Neural cell (in vitro differentiated cells): ENCODE measurements at regions not wholly inside any gene's neighbourhood (a gene's known extent, or its start where the extent isn't known, plus 50 kb on each side); places are given as distances from the start of the nearest gene placed in this dataset.

Source experiments
- H2AFZ ChIP-seq: fragments of 200-600, 300-800 bp; sonication (generic), shearing (Covaris generic); 2 replicates; pipeline ENCODE4 v1.6.0; 2014; ENCODE audit warnings: low read depth, mild to moderate bottlenecking, antibody characterized with exemption, low read length, moderate library complexity
- H3F3A ChIP-seq: fragments of 200-600 bp; shearing (Covaris generic); 2 replicates; pipeline ENCODE4 v1.6.1; 2016; ENCODE audit warnings: mild to moderate bottlenecking, moderate library complexity, mixed read lengths, antibody characterized with exemption, low read length; ENCODE audit not compliant: insufficient read depth, poor library complexity, severe bottlenecking
- H3K27ac ChIP-seq: fragments of 200-600, 300-800 bp; sonication (generic), shearing (Covaris generic); 2 replicates; pipeline ENCODE4 v1.5.1; 2014; ENCODE audit warnings: mild to moderate bottlenecking, low read length, moderate library complexity
- H3K27me3 ChIP-seq: fragments of 300-800, 200-600 bp; sonication (generic), shearing (Covaris generic); 2 replicates; pipeline ENCODE4 v1.6.0; 2014; ENCODE audit warnings: mild to moderate bottlenecking, low read depth, low read length, moderate library complexity; ENCODE audit not compliant: insufficient read depth
- H3K36me3 ChIP-seq: fragments of 300-800, 200-600 bp; sonication (generic), shearing (Covaris generic); 2 replicates; pipeline ENCODE4 v1.5.1; 2014; ENCODE audit warnings: mild to moderate bottlenecking, antibody characterized with exemption, low read length, moderate library complexity; ENCODE audit not compliant: insufficient read depth
- H3K4me2 ChIP-seq: fragments of 300-800, 200-600 bp; sonication (generic), shearing (Covaris generic); 2 replicates; pipeline ENCODE4 v1.6.0; 2014; ENCODE audit warnings: mild to moderate bottlenecking, low read length
- H3K4me3 ChIP-seq: fragments of 300-800, 200-600 bp; sonication (generic), shearing (Covaris generic); 2 replicates; pipeline ENCODE4 v1.5.1; 2014; ENCODE audit warnings: mild to moderate bottlenecking, low read length, moderate library complexity
- H3K79me2 ChIP-seq: fragments of 200-600 bp; shearing (Covaris generic); replicated peaks from 2 replicates; pipeline ENCODE4 v1.6.0; 2014; ENCODE audit warnings: mild to moderate bottlenecking, low read length, moderate library complexity; ENCODE audit not compliant: insufficient read depth
- H3K9ac ChIP-seq: fragments of 300-800, 200-600 bp; sonication (generic), shearing (Covaris generic); 2 replicates; pipeline ENCODE4 v1.6.1; 2016; ENCODE audit warnings: mild to moderate bottlenecking, low read length, mixed read lengths
- H3K9me2 ChIP-seq: fragments of 200-600 bp; shearing (Covaris generic); 2 replicates; pipeline ENCODE4 v1.6.1; 2016; ENCODE audit warnings: mild to moderate bottlenecking, low read length, mixed read lengths; ENCODE audit not compliant: insufficient read depth
- H3K9me3 ChIP-seq: fragments of 200-600, 300-800 bp; sonication (generic), shearing (Covaris generic); 2 replicates; pipeline ENCODE4 v1.6.1; 2016; ENCODE audit warnings: mild to moderate bottlenecking, mixed run types, low read length, moderate library complexity, mixed read lengths
- H4K20me1 ChIP-seq: fragments of 200-600 bp; shearing (Covaris generic); 2 replicates; pipeline ENCODE4 v1.6.1; 2016; ENCODE audit warnings: mild to moderate bottlenecking, mixed run types; ENCODE audit not compliant: insufficient read depth
- CTCF ChIP-seq: fragments of 450-650 bp; IDR thresholded peaks from 2 replicates; pipeline ENCODE4 v1.5.1; 2014; ENCODE audit warnings: antibody characterized with exemption, mild to moderate bottlenecking, moderate library complexity; ENCODE audit not compliant: poor library complexity, severe bottlenecking
- EP300 ChIP-seq: fragments of 450-650 bp; conservative IDR thresholded peaks from 2 replicates; pipeline ENCODE4 v1.6.1; 2014; ENCODE audit warnings: antibody characterized with exemption, mild to moderate bottlenecking, moderate library complexity; ENCODE audit not compliant: poor library complexity, severe bottlenecking
- EZH2 ChIP-seq: fragments of 200-600, 300-800 bp; shearing (Covaris generic), sonication (generic); IDR thresholded peaks from 2 replicates; pipeline ENCODE4 v1.6.1; 2014; ENCODE audit warnings: antibody characterized with exemption, low read length, borderline replicate concordance, mild to moderate bottlenecking; ENCODE audit not compliant: insufficient read depth, poor library complexity, severe bottlenecking
- MXI1 ChIP-seq: fragments of 450-650 bp; conservative IDR thresholded peaks from 2 replicates; pipeline ENCODE4 v1.6.1; 2014; ENCODE audit warnings: antibody characterized with exemption, mild to moderate bottlenecking; ENCODE audit not compliant: poor library complexity, severe bottlenecking
- POLR2AphosphoS5 ChIP-seq: IDR thresholded peaks from 2 replicates; pipeline ENCODE4 v1.6.1; 2012
- RAD21 ChIP-seq: fragments of 450-650 bp; conservative IDR thresholded peaks from 2 replicates; pipeline ENCODE4 v1.6.1; 2014; ENCODE audit warnings: antibody characterized with exemption, mild to moderate bottlenecking, moderate library complexity
- REST ChIP-seq: IDR thresholded peaks from 2 replicates; pipeline ENCODE4 v1.6.1; 2012; ENCODE audit warnings: borderline replicate concordance
- SMC3 ChIP-seq: fragments of 450-650 bp; conservative IDR thresholded peaks from 2 replicates; pipeline ENCODE4 v1.6.1; 2014; ENCODE audit warnings: antibody characterized with exemption, mild to moderate bottlenecking, moderate library complexity; ENCODE audit not compliant: poor library complexity
- TAF1 ChIP-seq: IDR thresholded peaks from 2 replicates; pipeline ENCODE4 v1.6.1; 2012; ENCODE audit warnings: low read depth

- H3K9ac ChIP-seq, result no peak overlapping the region
- no peaks in the 10 kb centered on the region for H3K9me3 ChIP-seq
- H3K9me2 ChIP-seq, result no peaks in the 10 kb centered on the region
- no peaks in the 10 kb centered on the region for H3F3A ChIP-seq
- no peak overlapping the region for H3K4me3 ChIP-seq
- no peaks in the 10 kb centered on the region for H3K27me3 ChIP-seq
- TF ChIP-seq EZH2 (no peak), MXI1 (no peak), SMC3 (no peak), TAF1 (no peak), CTCF (no peak), REST (no peak), POLR2AphosphoS5 (no peak), RAD21 (no peak), EP300 (no peak)
- H4K20me1 ChIP-seq, result no peaks in the 10 kb centered on the region
- no peak overlapping the region for H3K4me2 ChIP-seq
- no peaks in the 10 kb centered on the region for H3K79me2 ChIP-seq
- H3K27ac ChIP-seq, result no peak overlapping the region
- H3K36me3 ChIP-seq, result no peaks in the 10 kb centered on the region
- no peak overlapping the region for H2AFZ ChIP-seq
Measured at GRCh38 chr4:17426222-17426621, 85.7 kb downstream of the QDPR start.

GRCh38 chr4:17418010-17418409, 93.9 kb downstream of the QDPR start:
- H3K27me3 ChIP-seq, result no peaks in the 10 kb centered on the region
- no peak overlapping the region for H2AFZ ChIP-seq
- H3K9me3 ChIP-seq, result no peaks in the 10 kb centered on the region
- TF ChIP-seq EP300, result no peak
- TF ChIP-seq POLR2AphosphoS5, result no peak
- TF ChIP-seq REST, result no peak
- TF ChIP-seq MXI1, result no peak
- TF ChIP-seq CTCF, result no peak
- no peak for TF ChIP-seq TAF1
- TF ChIP-seq SMC3, result no peak
- TF ChIP-seq RAD21, result no peak
- TF ChIP-seq EZH2, result no peak
- no peaks in the 10 kb centered on the region for H3K9me2 ChIP-seq
- H3K36me3 ChIP-seq, result no peaks in the 10 kb centered on the region
- no peak overlapping the region for H3K4me3 ChIP-seq
- H3K27ac ChIP-seq, result no peak overlapping the region
- H3K4me2 ChIP-seq, result no peak overlapping the region
- H3F3A ChIP-seq, result no peaks in the 10 kb centered on the region
- H3K9ac ChIP-seq, result no peak overlapping the region
- H4K20me1 ChIP-seq, result no peaks in the 10 kb centered on the region
- H3K79me2 ChIP-seq, result no peaks in the 10 kb centered on the region
